Neural cell (in vitro differentiated cells): ENCODE measurements at regions not wholly inside any gene's neighbourhood (a gene's known extent, or its start where the extent isn't known, plus 50 kb on each side); places are given as distances from the start of the nearest gene placed in this dataset.

Experiments
- H2AFZ ChIP-seq: fragments of 200-600, 300-800 bp; sonication (generic), shearing (Covaris generic); 2 replicates; pipeline ENCODE4 v1.6.0; 2014; ENCODE audit warnings: low read depth, mild to moderate bottlenecking, antibody characterized with exemption, low read length, moderate library complexity
- H3F3A ChIP-seq: fragments of 200-600 bp; shearing (Covaris generic); 2 replicates; pipeline ENCODE4 v1.6.1; 2016; ENCODE audit warnings: mild to moderate bottlenecking, moderate library complexity, mixed read lengths, antibody characterized with exemption, low read length; ENCODE audit not compliant: insufficient read depth, poor library complexity, severe bottlenecking
- H3K27ac ChIP-seq: fragments of 200-600, 300-800 bp; sonication (generic), shearing (Covaris generic); 2 replicates; pipeline ENCODE4 v1.5.1; 2014; ENCODE audit warnings: mild to moderate bottlenecking, low read length, moderate library complexity
- H3K27me3 ChIP-seq: fragments of 300-800, 200-600 bp; sonication (generic), shearing (Covaris generic); 2 replicates; pipeline ENCODE4 v1.6.0; 2014; ENCODE audit warnings: mild to moderate bottlenecking, low read depth, low read length, moderate library complexity; ENCODE audit not compliant: insufficient read depth
- H3K36me3 ChIP-seq: fragments of 300-800, 200-600 bp; sonication (generic), shearing (Covaris generic); 2 replicates; pipeline ENCODE4 v1.5.1; 2014; ENCODE audit warnings: mild to moderate bottlenecking, antibody characterized with exemption, low read length, moderate library complexity; ENCODE audit not compliant: insufficient read depth
- H3K4me2 ChIP-seq: fragments of 300-800, 200-600 bp; sonication (generic), shearing (Covaris generic); 2 replicates; pipeline ENCODE4 v1.6.0; 2014; ENCODE audit warnings: mild to moderate bottlenecking, low read length
- H3K4me3 ChIP-seq: fragments of 300-800, 200-600 bp; sonication (generic), shearing (Covaris generic); 2 replicates; pipeline ENCODE4 v1.5.1; 2014; ENCODE audit warnings: mild to moderate bottlenecking, low read length, moderate library complexity
- H3K79me2 ChIP-seq: fragments of 200-600 bp; shearing (Covaris generic); replicated peaks from 2 replicates; pipeline ENCODE4 v1.6.0; 2014; ENCODE audit warnings: mild to moderate bottlenecking, low read length, moderate library complexity; ENCODE audit not compliant: insufficient read depth
- H3K9ac ChIP-seq: fragments of 300-800, 200-600 bp; sonication (generic), shearing (Covaris generic); 2 replicates; pipeline ENCODE4 v1.6.1; 2016; ENCODE audit warnings: mild to moderate bottlenecking, low read length, mixed read lengths
- H3K9me2 ChIP-seq: fragments of 200-600 bp; shearing (Covaris generic); 2 replicates; pipeline ENCODE4 v1.6.1; 2016; ENCODE audit warnings: mild to moderate bottlenecking, low read length, mixed read lengths; ENCODE audit not compliant: insufficient read depth
- H3K9me3 ChIP-seq: fragments of 200-600, 300-800 bp; sonication (generic), shearing (Covaris generic); 2 replicates; pipeline ENCODE4 v1.6.1; 2016; ENCODE audit warnings: mild to moderate bottlenecking, mixed run types, low read length, moderate library complexity, mixed read lengths
- H4K20me1 ChIP-seq: fragments of 200-600 bp; shearing (Covaris generic); 2 replicates; pipeline ENCODE4 v1.6.1; 2016; ENCODE audit warnings: mild to moderate bottlenecking, mixed run types; ENCODE audit not compliant: insufficient read depth
- EP300 ChIP-seq: fragments of 450-650 bp; conservative IDR thresholded peaks from 2 replicates; pipeline ENCODE4 v1.6.1; 2014; ENCODE audit warnings: antibody characterized with exemption, mild to moderate bottlenecking, moderate library complexity; ENCODE audit not compliant: poor library complexity, severe bottlenecking
- EZH2 ChIP-seq: fragments of 200-600, 300-800 bp; shearing (Covaris generic), sonication (generic); IDR thresholded peaks from 2 replicates; pipeline ENCODE4 v1.6.1; 2014; ENCODE audit warnings: antibody characterized with exemption, low read length, borderline replicate concordance, mild to moderate bottlenecking; ENCODE audit not compliant: insufficient read depth, poor library complexity, severe bottlenecking
- MXI1 ChIP-seq: fragments of 450-650 bp; conservative IDR thresholded peaks from 2 replicates; pipeline ENCODE4 v1.6.1; 2014; ENCODE audit warnings: antibody characterized with exemption, mild to moderate bottlenecking; ENCODE audit not compliant: poor library complexity, severe bottlenecking
- POLR2AphosphoS5 ChIP-seq: IDR thresholded peaks from 2 replicates; pipeline ENCODE4 v1.6.1; 2012
- RAD21 ChIP-seq: fragments of 450-650 bp; conservative IDR thresholded peaks from 2 replicates; pipeline ENCODE4 v1.6.1; 2014; ENCODE audit warnings: antibody characterized with exemption, mild to moderate bottlenecking, moderate library complexity
- SMC3 ChIP-seq: fragments of 450-650 bp; conservative IDR thresholded peaks from 2 replicates; pipeline ENCODE4 v1.6.1; 2014; ENCODE audit warnings: antibody characterized with exemption, mild to moderate bottlenecking, moderate library complexity; ENCODE audit not compliant: poor library complexity
- TAF1 ChIP-seq: IDR thresholded peaks from 2 replicates; pipeline ENCODE4 v1.6.1; 2012; ENCODE audit warnings: low read depth
- TF ChIP-seq, protein P1 (sequence below): IDR thresholded peaks from 2 replicates; pipeline ENCODE4 v1.6.1; 2012; ENCODE audit warnings: borderline replicate concordance

GRCh38 chr1:4393191-4393590 lies 261.2 kb upstream of the AJAP1 start:
- Histone ChIP-seq H4K20me1 (no peaks in the 10 kb centered on the region), H3K27me3 (no peaks in the 10 kb centered on the region), H3K36me3 (no peaks in the 10 kb centered on the region), H3K4me2 (no peak overlapping the region), H3K9me2 (no peaks in the 10 kb centered on the region), H3K4me3 (no peak overlapping the region), H3K9ac (no peak overlapping the region), H3F3A (no peaks in the 10 kb centered on the region), H3K79me2 (no peaks in the 10 kb centered on the region), H2AFZ (no peak overlapping the region), H3K9me3 (no peaks in the 10 kb centered on the region), H3K27ac (no peak overlapping the region)
- TF ChIP-seq, protein P1, sequence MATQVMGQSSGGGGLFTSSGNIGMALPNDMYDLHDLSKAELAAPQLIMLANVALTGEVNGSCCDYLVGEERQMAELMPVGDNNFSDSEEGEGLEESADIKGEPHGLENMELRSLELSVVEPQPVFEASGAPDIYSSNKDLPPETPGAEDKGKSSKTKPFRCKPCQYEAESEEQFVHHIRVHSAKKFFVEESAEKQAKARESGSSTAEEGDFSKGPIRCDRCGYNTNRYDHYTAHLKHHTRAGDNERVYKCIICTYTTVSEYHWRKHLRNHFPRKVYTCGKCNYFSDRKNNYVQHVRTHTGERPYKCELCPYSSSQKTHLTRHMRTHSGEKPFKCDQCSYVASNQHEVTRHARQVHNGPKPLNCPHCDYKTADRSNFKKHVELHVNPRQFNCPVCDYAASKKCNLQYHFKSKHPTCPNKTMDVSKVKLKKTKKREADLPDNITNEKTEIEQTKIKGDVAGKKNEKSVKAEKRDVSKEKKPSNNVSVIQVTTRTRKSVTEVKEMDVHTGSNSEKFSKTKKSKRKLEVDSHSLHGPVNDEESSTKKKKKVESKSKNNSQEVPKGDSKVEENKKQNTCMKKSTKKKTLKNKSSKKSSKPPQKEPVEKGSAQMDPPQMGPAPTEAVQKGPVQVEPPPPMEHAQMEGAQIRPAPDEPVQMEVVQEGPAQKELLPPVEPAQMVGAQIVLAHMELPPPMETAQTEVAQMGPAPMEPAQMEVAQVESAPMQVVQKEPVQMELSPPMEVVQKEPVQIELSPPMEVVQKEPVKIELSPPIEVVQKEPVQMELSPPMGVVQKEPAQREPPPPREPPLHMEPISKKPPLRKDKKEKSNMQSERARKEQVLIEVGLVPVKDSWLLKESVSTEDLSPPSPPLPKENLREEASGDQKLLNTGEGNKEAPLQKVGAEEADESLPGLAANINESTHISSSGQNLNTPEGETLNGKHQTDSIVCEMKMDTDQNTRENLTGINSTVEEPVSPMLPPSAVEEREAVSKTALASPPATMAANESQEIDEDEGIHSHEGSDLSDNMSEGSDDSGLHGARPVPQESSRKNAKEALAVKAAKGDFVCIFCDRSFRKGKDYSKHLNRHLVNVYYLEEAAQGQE: no peak
- TF ChIP-seq SMC3: no peak

- H3K4me2 ChIP-seq: no peak overlapping the region
- H3K9me2 ChIP-seq: no peaks in the 10 kb centered on the region
- H3K27me3 ChIP-seq: no peaks in the 10 kb centered on the region
- H3K9ac ChIP-seq: no peak overlapping the region
- TF ChIP-seq EP300 (no peak), POLR2AphosphoS5 (no peak), EZH2 (no peak), MXI1 (no peak), TAF1 (no peak), SMC3 (no peak)
- H3K27ac ChIP-seq: no peak overlapping the region
- H3K4me3 ChIP-seq: no peak overlapping the region
- H3K9me3 ChIP-seq: no peaks in the 10 kb centered on the region
- no peaks in the 10 kb centered on the region for H3K36me3 ChIP-seq
- no peak overlapping the region for H2AFZ ChIP-seq
- H4K20me1 ChIP-seq: no peaks in the 10 kb centered on the region
- H3K79me2 ChIP-seq: no peaks in the 10 kb centered on the region
- no peaks in the 10 kb centered on the region for H3F3A ChIP-seq
These were observed 260.0 kb upstream of the AJAP1 start for GRCh38 chr1:4394366-4394765.

DNA sequence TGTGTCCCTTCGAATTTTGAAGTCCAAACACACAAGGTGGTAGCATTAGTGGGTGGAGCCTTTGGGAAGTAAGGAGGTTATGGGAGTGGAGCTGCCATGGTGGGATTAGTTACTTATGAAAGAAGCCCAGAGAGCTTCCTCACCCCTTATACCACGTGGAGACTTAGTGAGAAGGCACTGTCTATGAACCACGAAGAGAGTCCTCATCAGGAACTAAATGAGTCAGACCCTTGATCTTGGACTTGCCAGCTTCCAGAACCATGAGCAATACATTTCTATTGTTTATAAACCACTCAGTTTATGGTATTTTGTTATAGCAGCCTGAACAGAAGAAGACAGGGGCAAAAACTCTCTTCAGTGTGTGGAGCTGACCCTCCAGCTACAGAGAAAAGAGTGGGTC lies 259.3 kb upstream of the AJAP1 start:
- no peaks in the 10 kb centered on the region for H3K79me2 ChIP-seq
- H4K20me1 ChIP-seq: no peaks in the 10 kb centered on the region
- no peaks in the 10 kb centered on the region for H3K9me3 ChIP-seq
- no peak overlapping the region for H2AFZ ChIP-seq
- no peaks in the 10 kb centered on the region for H3K27me3 ChIP-seq
- H3K4me3 ChIP-seq: no peak overlapping the region
- H3K4me2 ChIP-seq: no peak overlapping the region
- no peak overlapping the region for H3K9ac ChIP-seq
- H3K27ac ChIP-seq: no peak overlapping the region
- no peaks in the 10 kb centered on the region for H3K9me2 ChIP-seq
- TF ChIP-seq MXI1 (no peak), POLR2AphosphoS5 (no peak), RAD21 (no peak), EZH2 (no peak), SMC3 (no peak), EP300 (no peak)
- TF ChIP-seq, protein P1: no peak
- H3F3A ChIP-seq: no peaks in the 10 kb centered on the region
- H3K36me3 ChIP-seq: no peaks in the 10 kb centered on the region
